SW480 (cell line): ENCODE measurements at regions not wholly inside any gene's neighbourhood (a gene's known extent, or its start where the extent isn't known, plus 50 kb on each side); places are given as distances from the start of the nearest gene placed in this dataset.
A peak's percentile ranks its signal among the peaks of the same experiment; 100 is the strongest.
"Not testable (repeated sequence)": the region's sequence is repeated elsewhere in the genome, so short reads cannot be mapped to it uniquely, and the experiment has no call there.

Experiments
- DNase-seq: peaks from one replicate; pipeline ENCODE4 v3.0.0-alpha.2; 2016; ENCODE audit warnings: low spot score

- DNase-seq, result no peak
Measured at GRCh38 chr4:86481440-86481839, 112.7 kb upstream of the PTPN13 start.

GRCh38 chr4:86482306-86483172 lies 111.6 kb upstream of the PTPN13 start:
- DNase-seq, result no peak

- no peak for DNase-seq
Measured at GRCh38 chr4:86483173-86483490, 111.0 kb upstream of the PTPN13 start.

DNA sequence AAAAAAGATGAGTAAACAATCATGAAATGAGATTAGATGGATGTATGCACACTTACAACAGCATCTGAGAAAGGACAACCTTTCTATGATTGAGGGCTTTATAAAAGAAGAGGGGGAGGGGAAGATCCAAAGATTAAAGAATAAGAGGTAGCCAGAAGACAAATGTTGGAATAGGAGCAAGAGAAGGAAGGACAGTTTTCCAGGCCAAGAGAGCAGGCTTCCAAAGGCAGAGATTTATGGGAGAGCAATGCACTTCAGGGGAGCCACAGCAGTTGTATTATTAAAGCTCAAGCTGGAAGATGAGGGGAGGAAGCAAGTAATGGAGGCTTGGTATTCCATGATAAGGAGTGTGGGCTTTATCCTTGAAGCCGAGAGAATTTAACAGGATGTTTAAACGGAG lies 110.3 kb upstream of the PTPN13 start:
- DNase-seq, result no peak

- DNase-seq, result no peak
Measured at GRCh38 chr4:86484241-86484640, 109.9 kb upstream of the PTPN13 start.

- no peak for DNase-seq
Measured at GRCh38 chr4:86487738-86488348, 106.3 kb upstream of the PTPN13 start.

- no peak for DNase-seq
Measured at GRCh38 chr4:86493460-86493859, 100.7 kb upstream of the PTPN13 start.

DNA sequence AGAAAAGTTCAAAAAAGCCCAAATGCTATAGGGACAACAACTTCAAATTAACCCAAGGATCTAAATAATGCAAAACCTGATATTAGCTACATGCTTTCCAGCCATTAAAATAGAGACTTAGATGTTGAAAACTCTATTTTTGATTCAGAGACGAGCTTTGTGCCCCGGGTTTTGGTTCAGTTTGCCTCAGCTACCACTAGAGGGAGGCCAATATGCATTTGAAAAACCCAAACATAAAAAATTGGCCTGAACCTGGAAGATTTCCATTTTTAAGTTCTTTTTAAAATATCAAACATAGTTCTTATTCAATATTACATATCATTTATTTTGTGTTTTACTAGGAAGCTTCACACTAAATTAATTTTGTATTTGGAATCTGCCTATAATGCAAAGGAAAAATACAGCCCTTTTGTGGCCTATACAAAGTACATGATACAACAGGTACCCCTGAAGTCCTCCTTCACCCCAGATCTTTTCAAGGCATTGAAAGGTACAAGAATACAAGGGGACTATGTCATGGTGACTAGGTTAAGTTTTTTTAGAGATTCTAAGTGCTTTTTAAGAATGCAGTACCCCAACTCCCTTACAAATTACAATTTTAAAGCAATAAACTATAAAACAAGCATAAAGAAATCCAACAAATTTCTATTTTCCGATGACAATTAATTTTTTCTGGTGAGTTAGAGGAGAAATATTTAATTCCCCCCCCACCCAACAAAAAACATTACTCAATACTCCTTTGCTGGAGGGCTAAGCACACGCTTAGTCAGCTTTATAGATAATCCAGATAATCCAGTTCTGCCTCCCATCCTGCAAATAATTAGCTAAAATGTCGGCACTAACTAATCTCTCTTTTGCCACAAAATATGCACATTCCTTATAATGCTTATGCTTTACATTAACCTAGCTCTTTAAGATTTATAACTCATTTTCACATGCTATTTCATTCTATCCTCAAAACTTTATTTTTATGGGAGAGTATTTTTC lies 97.7 kb upstream of the PTPN13 start:
- DNase-seq, result peak; percentile 7

GRCh38 chr4:86497131-86497530 lies 97.0 kb upstream of the PTPN13 start:
- DNase-seq, result no peak

DNA sequence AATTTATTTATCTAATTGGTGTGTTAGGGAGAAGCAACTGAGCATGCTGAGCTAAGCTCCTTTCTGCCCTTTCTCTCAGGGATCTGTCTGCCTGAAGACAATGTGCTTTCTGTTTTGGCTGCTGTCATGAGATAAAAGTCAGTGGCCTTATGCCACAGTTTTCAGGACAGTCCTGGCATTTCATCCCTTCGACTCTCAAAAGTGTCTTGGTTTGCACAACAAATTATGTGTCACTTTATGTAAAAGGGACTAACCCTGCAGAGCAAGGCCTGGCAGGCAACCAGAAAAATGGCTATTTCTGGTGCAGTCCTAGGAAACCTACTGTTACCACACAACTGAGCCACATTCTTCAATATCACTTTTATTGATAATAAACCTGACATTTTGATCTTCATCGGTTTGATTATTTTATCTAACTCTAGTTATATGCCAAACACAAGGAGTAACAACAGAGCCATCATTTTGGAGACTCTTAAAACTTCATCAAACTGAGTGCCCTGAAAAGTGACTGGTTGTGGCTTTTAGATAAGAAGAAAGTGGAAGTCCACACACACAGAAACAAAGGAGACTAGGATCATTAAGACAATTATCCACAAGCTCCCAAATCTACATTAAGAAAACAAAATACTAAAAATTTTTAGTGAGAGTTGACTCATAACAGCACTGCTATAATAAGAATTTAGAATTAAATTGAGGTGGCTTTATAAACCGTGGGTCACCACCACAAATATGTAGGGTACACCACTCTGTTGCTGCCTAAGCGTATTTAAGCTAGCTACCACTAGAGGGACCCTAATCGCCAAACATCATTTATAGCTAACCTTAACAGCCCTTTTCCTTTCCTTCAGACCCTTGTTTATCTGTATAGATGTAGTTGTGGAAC lies 95.9 kb upstream of the PTPN13 start:
- peak; percentile 68 for DNase-seq

- DNase-seq, result no peak
Measured at GRCh38 chr4:86498863-86499166, 95.3 kb upstream of the PTPN13 start.

DNA sequence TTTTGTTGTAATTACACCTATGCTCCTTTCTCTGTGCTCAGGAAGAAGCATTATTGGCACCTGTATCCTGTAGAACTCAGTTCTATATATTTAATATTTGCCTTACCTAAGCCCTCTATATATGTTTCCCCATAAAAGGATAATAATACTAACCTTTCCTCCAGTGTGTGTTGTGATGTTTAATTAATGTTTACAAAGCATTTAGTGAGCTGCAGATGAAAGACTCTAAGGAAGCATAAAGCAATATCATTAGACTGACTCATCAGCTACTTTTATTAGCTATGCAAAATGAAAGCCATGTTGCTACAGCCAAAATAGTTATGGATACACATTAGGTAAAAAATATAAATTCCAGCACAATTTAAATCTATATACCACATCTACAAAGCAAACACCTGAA lies 93.6 kb upstream of the PTPN13 start:
- DNase-seq, result peak; percentile 78

GRCh38 chr4:86502081-86502480 lies 92.0 kb upstream of the PTPN13 start:
- DNase-seq, result no peak

DNA sequence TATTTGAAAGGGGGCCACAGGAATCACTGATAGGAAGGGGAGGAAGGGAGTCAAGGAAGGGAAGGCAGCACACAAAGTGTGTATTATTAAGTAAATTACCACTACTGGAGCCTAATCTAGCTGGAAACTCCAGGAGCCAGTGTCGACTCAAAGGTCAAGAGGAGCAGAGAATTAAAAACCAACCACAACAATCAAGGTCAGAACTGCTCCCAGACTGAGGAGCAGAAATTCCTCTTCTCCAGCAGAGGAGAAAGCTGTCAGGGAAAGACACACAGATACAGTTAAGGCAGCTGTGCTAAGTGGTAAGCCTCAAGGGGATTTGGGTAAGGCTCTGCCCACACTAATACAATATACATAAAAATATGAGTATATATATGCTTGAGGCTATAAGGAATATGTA lies 87.5 kb upstream of the PTPN13 start:
- DNase-seq, result no peak

DNA sequence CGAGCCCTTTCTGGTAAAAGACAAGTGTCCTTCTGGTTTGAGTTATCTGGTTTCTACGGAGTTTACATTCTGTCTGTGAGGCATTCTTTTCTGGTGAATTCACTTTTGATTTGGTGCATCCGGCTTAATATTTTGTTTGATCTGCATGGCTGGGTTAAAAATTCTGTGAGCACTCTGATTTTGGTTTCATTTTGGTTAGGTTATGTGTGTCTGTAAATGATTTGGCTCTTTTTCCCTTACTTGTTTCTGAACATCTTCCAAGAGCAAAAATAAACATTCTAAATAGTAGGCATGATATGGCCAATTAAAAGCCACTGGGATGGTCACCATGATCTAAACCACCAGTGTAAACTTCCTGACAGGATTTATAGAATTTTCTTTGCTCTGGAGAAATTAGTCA lies 85.7 kb upstream of the PTPN13 start:
- no peak for DNase-seq

DNA sequence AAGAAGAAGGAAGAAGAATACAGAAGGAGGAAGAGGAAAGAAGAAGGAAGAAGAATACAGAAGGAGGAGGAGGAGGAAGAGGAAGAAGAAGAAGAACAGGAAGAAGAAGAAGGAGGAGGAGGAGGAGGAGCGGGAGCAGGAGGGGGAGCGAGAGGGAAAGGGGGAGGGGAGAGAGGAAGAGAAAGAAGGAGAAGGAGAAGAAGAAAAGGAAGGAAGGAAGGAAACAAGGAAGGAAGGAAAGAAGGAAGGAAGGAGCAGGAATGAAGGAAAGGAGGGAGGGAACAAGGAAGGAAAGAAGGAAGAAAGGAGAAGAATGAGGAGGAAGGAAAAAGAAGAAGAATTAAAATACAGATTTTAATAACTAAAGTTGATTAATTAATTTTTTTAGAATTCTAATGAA lies 82.5 kb upstream of the PTPN13 start:
- DNase-seq, result no peak

DNA sequence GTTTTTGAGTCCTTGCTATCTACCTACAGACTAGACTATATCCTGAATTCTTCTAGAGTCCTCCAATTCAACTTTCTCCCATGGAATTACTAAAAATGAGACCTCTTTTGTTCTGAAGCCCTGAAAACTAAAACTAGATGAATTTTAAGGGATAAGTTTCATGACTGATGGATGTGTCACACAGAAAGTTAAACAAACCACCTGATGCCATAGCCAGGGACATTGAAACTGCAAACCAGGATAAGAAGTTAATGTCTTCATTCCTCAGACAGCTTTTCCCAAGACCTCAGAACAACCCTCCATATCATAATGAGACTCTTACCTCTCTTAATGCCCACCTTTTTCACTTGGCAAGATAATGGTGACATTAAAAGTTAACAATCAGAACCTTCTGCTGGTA lies 81.5 kb upstream of the PTPN13 start:
- no peak for DNase-seq

DNA sequence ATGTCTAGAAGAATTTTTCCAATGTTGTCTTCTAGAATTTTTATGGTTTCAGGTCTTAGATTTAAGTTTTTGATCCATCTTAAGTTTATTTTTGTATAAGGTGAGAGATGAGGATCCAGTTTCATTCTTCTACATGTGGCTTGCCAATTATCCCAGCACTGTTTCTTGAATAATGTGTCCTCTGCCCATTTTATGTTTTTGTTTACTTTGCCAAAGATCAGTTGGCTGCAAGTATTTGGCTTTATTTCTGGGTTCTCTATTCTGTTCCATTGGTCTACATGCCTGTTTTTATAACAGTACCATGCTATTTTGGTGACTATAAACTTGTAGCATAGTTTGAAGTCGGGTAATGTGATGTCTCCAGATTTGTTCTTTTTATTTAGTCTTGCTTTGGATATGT lies 78.2 kb upstream of the PTPN13 start:
- DNase-seq, result not testable (repeated sequence)

DNA sequence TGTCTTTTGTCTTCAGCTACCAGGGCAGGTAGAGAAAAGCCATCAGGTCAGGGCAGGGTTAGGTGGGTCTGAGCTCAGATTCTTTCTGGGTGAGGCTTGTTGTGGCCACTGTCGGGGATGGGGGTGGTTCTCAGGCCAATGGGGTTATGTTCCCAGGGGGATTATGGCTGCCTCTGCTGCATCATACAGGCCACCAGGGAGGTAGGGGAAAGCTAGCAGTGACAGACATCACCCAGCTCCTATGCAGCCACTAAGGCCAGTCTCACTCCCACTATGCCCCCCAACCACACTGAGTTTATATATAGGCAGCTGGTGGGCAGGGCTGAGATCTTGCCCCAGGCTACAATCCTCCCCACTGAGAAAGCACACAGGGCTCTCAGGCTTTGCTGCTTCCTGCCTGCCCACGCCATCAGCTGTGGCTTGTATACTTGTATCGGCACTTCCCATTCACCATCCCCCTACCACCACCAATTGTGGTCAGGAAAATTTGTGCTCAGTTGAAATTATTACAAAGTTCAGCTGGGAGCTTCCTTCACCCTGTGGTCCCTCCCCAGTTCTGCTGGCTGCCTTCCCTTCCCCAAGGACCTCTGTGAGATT lies 72.6 kb upstream of the PTPN13 start:
- no peak for DNase-seq

DNA sequence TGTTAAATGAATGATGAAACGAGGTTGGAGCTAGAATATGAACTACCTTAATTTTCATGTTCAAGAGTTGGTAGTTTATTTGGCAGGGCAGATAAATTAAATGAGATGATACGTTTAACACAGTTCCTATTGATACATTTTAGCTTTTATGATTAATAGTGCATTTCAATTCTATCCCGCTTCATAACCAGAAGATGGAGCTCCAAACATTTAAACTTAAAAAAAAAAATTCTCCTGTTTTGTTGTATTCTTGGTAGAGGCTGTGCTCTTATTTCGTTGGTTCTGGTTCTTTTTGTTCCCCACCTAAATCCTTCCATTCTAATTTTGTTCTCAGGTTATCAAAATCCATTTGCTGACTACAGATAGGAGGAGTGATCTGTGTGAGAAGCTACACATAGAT lies 71.8 kb upstream of the PTPN13 start:
- peak; percentile 9 for DNase-seq

GRCh38 chr4:86523333-86523732 lies 70.8 kb upstream of the PTPN13 start:
- DNase-seq, result no peak
